Liver (tissue), 8 donors: ENCODE measurements at regions not wholly inside any gene's neighbourhood (a gene's known extent, or its start where the extent isn't known, plus 50 kb on each side); places are given as distances from the start of the nearest gene placed in this dataset.

Experiments used
- DNase-seq: peaks from one replicate; pipeline ENCODE4 v3.0.0-alpha.2; 2017; ENCODE audit warnings: low spot score
- H3K27ac ChIP-seq, 2 donors: one replicate each; pipeline ENCODE4 v1.7.0; 2013; ENCODE audit warnings: inconsistent platforms in 2 of 2, low read length in 2 of 2, control low read depth in 1 of 2, low read depth in 1 of 2, mild to moderate bottlenecking in 1 of 2
- H3K27me3 ChIP-seq, 4 donors: one replicate each; pipeline versions ENCODE4 v1.6.1 to v1.7.0; 2013; ENCODE audit warnings: low read length in 3 of 4, inconsistent platforms in 1 of 4, mild to moderate bottlenecking in 1 of 4, moderate library complexity in 1 of 4; ENCODE audit not compliant: control insufficient read depth in 4 of 4, insufficient read depth in 4 of 4
- H3K36me3 ChIP-seq, 4 donors: one replicate each; pipeline versions ENCODE4 v1.6.1 to v1.7.0; 2013; ENCODE audit warnings: low read length in 3 of 4, mild to moderate bottlenecking in 3 of 4, low read depth in 1 of 4, moderate library complexity in 1 of 4; ENCODE audit not compliant: control insufficient read depth in 4 of 4, insufficient read depth in 3 of 4
- H3K4me1 ChIP-seq, 4 donors: one replicate each; pipeline versions ENCODE4 v1.6.1 to v1.7.0; 2013; ENCODE audit warnings: low read length in 3 of 4, mild to moderate bottlenecking in 3 of 4, moderate library complexity in 1 of 4; ENCODE audit not compliant: control insufficient read depth in 4 of 4, insufficient read depth in 4 of 4
- H3K4me3 ChIP-seq, 3 donors: one replicate each; pipeline versions ENCODE4 v1.6.1 to v1.7.0; 2013; ENCODE audit warnings: low read length in 3 of 3, control low read depth in 1 of 3, low read depth in 1 of 3, mild to moderate bottlenecking in 1 of 3
- H3K9ac ChIP-seq, 2 donors: one replicate each; pipeline ENCODE4 v1.7.0; 2013; ENCODE audit warnings: low read length in 2 of 2, mild to moderate bottlenecking in 2 of 2, moderate library complexity in 2 of 2, control low read depth in 1 of 2, low read depth in 1 of 2
- H3K9me3 ChIP-seq, 4 donors: one replicate each; pipeline versions ENCODE4 v1.6.1 to v1.7.0; 2013; ENCODE audit warnings: low read length in 3 of 4; ENCODE audit not compliant: control insufficient read depth in 4 of 4
- EGR1 ChIP-seq, 2 donors: IDR thresholded peaks; 2 replicates each; pipeline ENCODE4 v1.6.1; 2016 to 2018; ENCODE audit warnings: antibody characterized with exemption in 2 of 2, low read depth in 2 of 2
- GABPA ChIP-seq, 2 donors: IDR thresholded peaks in 1 of 2; conservative IDR thresholded peaks in 1 of 2; 2 replicates each; pipeline ENCODE4 v1.6.1; 2016; ENCODE audit warnings: antibody characterized with exemption in 2 of 2, mild to moderate bottlenecking in 1 of 2, moderate library complexity in 1 of 2
- HNF4A ChIP-seq, 2 donors: conservative IDR thresholded peaks; 2 replicates each; pipeline ENCODE4 v1.6.1; 2016; ENCODE audit warnings: antibody characterized with exemption in 2 of 2, mild to moderate bottlenecking in 2 of 2
- HNF4G ChIP-seq: IDR thresholded peaks from 2 replicates; pipeline ENCODE4 v1.6.1; 2016; ENCODE audit warnings: antibody characterized with exemption
- JUND ChIP-seq, 2 donors: IDR thresholded peaks; 2 replicates each; pipeline ENCODE4 v1.6.1; 2016; ENCODE audit warnings: antibody characterized with exemption in 2 of 2
- NR2F2 ChIP-seq: IDR thresholded peaks from 2 replicates; pipeline ENCODE4 v1.6.1; 2016; ENCODE audit warnings: antibody characterized with exemption
- RAD21 ChIP-seq, 2 donors: IDR thresholded peaks; 2 replicates each; pipeline ENCODE4 v1.6.1; 2016; ENCODE audit warnings: antibody characterized with exemption in 2 of 2, mild to moderate bottlenecking in 2 of 2
- RXRA ChIP-seq, 2 donors: IDR thresholded peaks; 2 replicates each; pipeline ENCODE4 v1.6.1; 2017 to 2018; ENCODE audit warnings: antibody characterized with exemption in 2 of 2, mild to moderate bottlenecking in 1 of 2
- SP1 ChIP-seq: IDR thresholded peaks from 2 replicates; pipeline ENCODE4 v1.6.1; 2018; ENCODE audit warnings: antibody characterized with exemption, mild to moderate bottlenecking
- YY1 ChIP-seq: IDR thresholded peaks from 2 replicates; pipeline ENCODE4 v1.6.1; 2016; ENCODE audit warnings: antibody characterized with exemption, mild to moderate bottlenecking
- WGBS: extraction: QIAGEN DNeasy Blood & Tissue Kit; methylation state at CpG from one replicate; pipeline ENCODE4 v1.1.7; 2013; 5-methylcytosine and 5-hydroxymethylcytosine counted together
- TF ChIP-seq, protein P1 (sequence below): IDR thresholded peaks from 2 replicates; pipeline ENCODE4 v1.6.1; 2016; ENCODE audit warnings: antibody characterized with exemption
- TF ChIP-seq, protein P2 (sequence below): fragments of 150-350 bp; IDR thresholded peaks from 2 replicates; pipeline ENCODE4 v1.5.1; 2017; ENCODE audit warnings: improper control_type of control experiment, low read depth, low read length; ENCODE audit not compliant: missing input control
- TF ChIP-seq, protein P3 (sequence below): IDR thresholded peaks from 2 replicates; pipeline ENCODE4 v1.6.1; 2016; ENCODE audit warnings: antibody characterized with exemption
- donor health status: healthy.
- donor health status: healthy.
- donor health status: healthy.
- donor health status: healthy.
- donor health status: healthy.

DNA sequence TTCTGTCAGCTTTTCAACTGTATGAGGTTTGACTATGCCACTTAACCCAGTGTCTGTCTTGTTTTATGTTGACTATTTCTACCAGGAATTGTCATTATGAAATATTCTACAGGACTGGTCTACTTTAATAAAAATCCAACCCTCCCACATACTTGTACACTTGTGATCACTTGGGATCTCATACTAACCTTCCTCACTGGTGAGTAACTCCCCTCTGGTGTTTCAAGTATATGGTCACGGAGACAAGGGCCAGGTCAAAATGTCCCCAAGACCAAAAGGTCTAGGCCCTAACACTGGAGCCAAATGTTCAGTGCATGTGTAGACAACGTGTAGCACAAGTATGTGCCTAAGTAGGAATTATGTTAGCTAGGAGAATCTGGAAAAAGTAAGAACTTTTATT lies 122.7 kb upstream of the TJP1 start:
- no peak overlapping the region for H3K9ac ChIP-seq
- H3K4me1 ChIP-seq = peaks cover 0 to 19% (median 16%) of the 10 kb centered on the region in 4 donors
- H3K27me3 ChIP-seq = no peaks in the 10 kb centered on the region
- no peak for TF ChIP-seq NR2F2
- no peak for TF ChIP-seq GABPA (IDR thresholded peaks at IDR 0.05 in 1 of 2, conservative IDR thresholded peaks at IDR 0.05 in 1 of 2)
- no peak for DNase-seq
- no peak overlapping the region for H3K27ac ChIP-seq
- no peaks in the 10 kb centered on the region for H3K36me3 ChIP-seq
- 61% methylated on average over 2 of the region's 2 CpGs for whole genome bisulfite sequencing
- no peaks in the 10 kb centered on the region for H3K9me3 ChIP-seq
- no peak overlapping the region for H3K4me3 ChIP-seq

DNA sequence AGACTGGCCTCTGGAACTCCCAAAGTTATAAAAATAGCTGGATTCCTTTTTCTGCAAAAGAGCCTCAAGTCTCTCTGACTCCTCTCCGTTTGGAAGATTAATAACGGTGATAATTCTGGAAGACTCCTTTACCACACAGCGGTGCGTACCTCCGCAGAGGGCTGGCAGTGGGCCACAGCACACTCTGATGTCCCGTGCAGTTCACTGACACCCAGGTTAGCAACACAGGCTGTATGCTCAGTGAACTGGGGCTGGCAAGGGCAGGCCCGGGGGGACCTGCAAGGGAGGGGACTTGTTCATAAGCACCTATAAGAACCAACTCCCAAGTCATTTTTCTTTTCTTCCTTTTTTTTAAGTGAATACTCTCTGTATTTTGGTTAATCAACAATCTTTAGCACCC lies 120.3 kb upstream of the TJP1 start:
- H3K9me3 ChIP-seq = no peaks in the 10 kb centered on the region
- peak in 1 of 2 donors; percentile 17 for TF ChIP-seq JUND (IDR thresholded peaks at IDR 0.05)
- TF ChIP-seq SP1 = peak; percentile 47
- no peak for TF ChIP-seq EGR1 (IDR thresholded peaks at IDR 0.05; ENCODE audit: low read depth in 2 of 2)
- TF ChIP-seq, protein P1, sequence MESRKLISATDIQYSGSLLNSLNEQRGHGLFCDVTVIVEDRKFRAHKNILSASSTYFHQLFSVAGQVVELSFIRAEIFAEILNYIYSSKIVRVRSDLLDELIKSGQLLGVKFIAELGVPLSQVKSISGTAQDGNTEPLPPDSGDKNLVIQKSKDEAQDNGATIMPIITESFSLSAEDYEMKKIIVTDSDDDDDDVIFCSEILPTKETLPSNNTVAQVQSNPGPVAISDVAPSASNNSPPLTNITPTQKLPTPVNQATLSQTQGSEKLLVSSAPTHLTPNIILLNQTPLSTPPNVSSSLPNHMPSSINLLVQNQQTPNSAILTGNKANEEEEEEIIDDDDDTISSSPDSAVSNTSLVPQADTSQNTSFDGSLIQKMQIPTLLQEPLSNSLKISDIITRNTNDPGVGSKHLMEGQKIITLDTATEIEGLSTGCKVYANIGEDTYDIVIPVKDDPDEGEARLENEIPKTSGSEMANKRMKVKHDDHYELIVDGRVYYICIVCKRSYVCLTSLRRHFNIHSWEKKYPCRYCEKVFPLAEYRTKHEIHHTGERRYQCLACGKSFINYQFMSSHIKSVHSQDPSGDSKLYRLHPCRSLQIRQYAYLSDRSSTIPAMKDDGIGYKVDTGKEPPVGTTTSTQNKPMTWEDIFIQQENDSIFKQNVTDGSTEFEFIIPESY = no peak
- peak; percentile 54 to 58 for TF ChIP-seq HNF4A (conservative IDR thresholded peaks at IDR 0.05)
- TF ChIP-seq GABPA (IDR thresholded peaks at IDR 0.05 in 1 of 2, conservative IDR thresholded peaks at IDR 0.05 in 1 of 2) = no peak
- peak; percentile 99 for TF ChIP-seq RXRA (IDR thresholded peaks at IDR 0.05)
- TF ChIP-seq HNF4G = no peak
- H3K27me3 ChIP-seq = no peaks in the 10 kb centered on the region
- H3K9ac ChIP-seq = no peak overlapping the region
- peak overlapping the region in 1 of 2 donors; percentile 38 for H3K27ac ChIP-seq
- H3K36me3 ChIP-seq = no peaks in the 10 kb centered on the region
- WGBS = 40% methylated on average over 7 of the region's 7 CpGs
- H3K4me3 ChIP-seq = peak overlapping the region in 1 of 3 donors; percentile 18
- peaks cover 0 to 24% (median 19%) of the 10 kb centered on the region in 4 donors for H3K4me1 ChIP-seq
- no peak for DNase-seq

DNA sequence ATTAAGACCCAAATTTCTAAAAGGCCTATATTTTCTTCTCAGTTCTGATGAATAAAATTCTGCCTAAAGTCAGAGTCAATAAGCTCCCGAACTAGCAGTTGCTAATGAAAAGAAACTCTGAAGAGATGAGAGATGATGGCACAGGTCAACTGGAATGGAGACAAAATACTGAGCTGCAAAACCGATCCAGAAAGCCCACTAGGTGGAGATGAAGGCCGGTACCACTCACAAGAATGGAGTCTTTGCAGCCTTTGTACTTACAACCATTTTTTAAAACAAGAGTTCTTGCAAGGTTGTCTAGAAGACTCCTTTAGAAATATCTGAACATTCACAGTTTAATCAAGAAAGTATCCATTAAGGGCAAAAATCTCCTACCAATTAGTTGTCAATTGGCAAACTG lies 119.9 kb upstream of the TJP1 start:
- peak overlapping the region in 1 of 3 donors; percentile 18 for H3K4me3 ChIP-seq
- no peak for DNase-seq
- peaks cover 0 to 24% (median 19%) of the 10 kb centered on the region in 4 donors for H3K4me1 ChIP-seq
- 27% methylated on average over 3 of the region's 3 CpGs for WGBS
- H3K9me3 ChIP-seq = no peaks in the 10 kb centered on the region
- no peaks in the 10 kb centered on the region for H3K36me3 ChIP-seq
- H3K27ac ChIP-seq = peak overlapping the region in 1 of 2 donors; percentile 38
- H3K27me3 ChIP-seq = no peaks in the 10 kb centered on the region
- TF ChIP-seq, protein P2, sequence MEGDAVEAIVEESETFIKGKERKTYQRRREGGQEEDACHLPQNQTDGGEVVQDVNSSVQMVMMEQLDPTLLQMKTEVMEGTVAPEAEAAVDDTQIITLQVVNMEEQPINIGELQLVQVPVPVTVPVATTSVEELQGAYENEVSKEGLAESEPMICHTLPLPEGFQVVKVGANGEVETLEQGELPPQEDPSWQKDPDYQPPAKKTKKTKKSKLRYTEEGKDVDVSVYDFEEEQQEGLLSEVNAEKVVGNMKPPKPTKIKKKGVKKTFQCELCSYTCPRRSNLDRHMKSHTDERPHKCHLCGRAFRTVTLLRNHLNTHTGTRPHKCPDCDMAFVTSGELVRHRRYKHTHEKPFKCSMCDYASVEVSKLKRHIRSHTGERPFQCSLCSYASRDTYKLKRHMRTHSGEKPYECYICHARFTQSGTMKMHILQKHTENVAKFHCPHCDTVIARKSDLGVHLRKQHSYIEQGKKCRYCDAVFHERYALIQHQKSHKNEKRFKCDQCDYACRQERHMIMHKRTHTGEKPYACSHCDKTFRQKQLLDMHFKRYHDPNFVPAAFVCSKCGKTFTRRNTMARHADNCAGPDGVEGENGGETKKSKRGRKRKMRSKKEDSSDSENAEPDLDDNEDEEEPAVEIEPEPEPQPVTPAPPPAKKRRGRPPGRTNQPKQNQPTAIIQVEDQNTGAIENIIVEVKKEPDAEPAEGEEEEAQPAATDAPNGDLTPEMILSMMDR = peak; percentile 35
- TF ChIP-seq RXRA (IDR thresholded peaks at IDR 0.05) (no peak), RAD21 (IDR thresholded peaks at IDR 0.05) (peak; percentile 65 to 69), SP1 (no peak), YY1 (peak; percentile 12)
- TF ChIP-seq, protein P3, sequence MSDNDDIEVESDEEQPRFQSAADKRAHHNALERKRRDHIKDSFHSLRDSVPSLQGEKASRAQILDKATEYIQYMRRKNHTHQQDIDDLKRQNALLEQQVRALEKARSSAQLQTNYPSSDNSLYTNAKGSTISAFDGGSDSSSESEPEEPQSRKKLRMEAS = no peak
- no peak overlapping the region for H3K9ac ChIP-seq
